ENCODE measurements at regions not wholly inside any gene's neighbourhood (a gene's known extent, or its start where the extent isn't known, plus 50 kb on each side); places are given as distances from the start of the nearest gene placed in this dataset.

- DNase-seq, result no peak
These were observed 627.0 kb upstream of the SLC39A10 start for GRCh38 chr2:195029804-195030654.

- no peak for DNase-seq
These were observed 629.1 kb upstream of the SLC39A10 start for GRCh38 chr2:195027947-195028346.

- DNase-seq, result no peak
These were observed 630.8 kb upstream of the SLC39A10 start for GRCh38 chr2:195026261-195026660.

- DNase-seq, result no peak
These were observed 634.6 kb upstream of the SLC39A10 start for GRCh38 chr2:195022508-195022830.

GRCh38 chr2:195021711-195022507, 635.1 kb upstream of the SLC39A10 start:
- DNase-seq, result no peak

- DNase-seq, result no peak
These were observed 638.6 kb upstream of the SLC39A10 start for GRCh38 chr2:195018462-195018861.

GRCh38 chr2:195017890-195018289, 639.1 kb upstream of the SLC39A10 start:
- DNase-seq, result no peak

- DNase-seq, result no peak
These were observed 640.2 kb upstream of the SLC39A10 start for GRCh38 chr2:195016841-195017240.

- DNase-seq, result no peak
These were observed 647.8 kb upstream of the SLC39A10 start for GRCh38 chr2:195009202-195009601.

- no peak for DNase-seq
These were observed 650.2 kb upstream of the SLC39A10 start for GRCh38 chr2:195006856-195007255.

GRCh38 chr2:195003881-195004471, 653.0 kb upstream of the SLC39A10 start:
- DNase-seq, result no peak

GRCh38 chr2:195001924-195002323, 655.1 kb upstream of the SLC39A10 start:
- DNase-seq, result no peak

- DNase-seq, result no peak
These were observed 657.3 kb upstream of the SLC39A10 start for GRCh38 chr2:194999771-195000170.

- DNase-seq, result no peak
These were observed 664.4 kb upstream of the SLC39A10 start for GRCh38 chr2:194992648-194993047.

- no peak for DNase-seq
These were observed 671.8 kb upstream of the SLC39A10 start for GRCh38 chr2:194985258-194985657.

GRCh38 chr2:194962254-194962653, 694.8 kb upstream of the SLC39A10 start:
- no peak for DNase-seq

- no peak for DNase-seq
These were observed 702.8 kb upstream of the SLC39A10 start for GRCh38 chr2:194954218-194954617.

- DNase-seq, result no peak
These were observed 710.2 kb upstream of the SLC39A10 start for GRCh38 chr2:194946826-194947225.

- no peak for DNase-seq
These were observed 719.0 kb upstream of the SLC39A10 start for GRCh38 chr2:194938066-194938465.

- no peak for DNase-seq
These were observed 729.5 kb upstream of the SLC39A10 start for GRCh38 chr2:194927489-194927888.

- DNase-seq, result no peak
These were observed 730.2 kb upstream of the SLC39A10 start for GRCh38 chr2:194926873-194927272.

- no peak for DNase-seq
These were observed 731.3 kb upstream of the SLC39A10 start for GRCh38 chr2:194925742-194926141.

- DNase-seq, result no peak
These were observed 739.5 kb upstream of the SLC39A10 start for GRCh38 chr2:194917519-194917918.

GRCh38 chr2:194915485-194915884, 741.5 kb upstream of the SLC39A10 start:
- DNase-seq, result no peak
